Activated T-cell treated with anti-CD3 and anti-CD28 coated beads for 1 hour (primary cell): ENCODE measurements at regions not wholly inside any gene's neighbourhood (a gene's known extent, or its start where the extent isn't known, plus 50 kb on each side); places are given as distances from the start of the nearest gene placed in this dataset.

ENCODE experiments used
- DNase-seq: peaks from one replicate; pipeline ENCODE4 v3.0.0-alpha.2; 2020; ENCODE audit warnings: low read depth

GRCh38 chr6:166009385-166010031 lies 158.1 kb downstream of the TBXT start:
- no peak for DNase-seq

DNA sequence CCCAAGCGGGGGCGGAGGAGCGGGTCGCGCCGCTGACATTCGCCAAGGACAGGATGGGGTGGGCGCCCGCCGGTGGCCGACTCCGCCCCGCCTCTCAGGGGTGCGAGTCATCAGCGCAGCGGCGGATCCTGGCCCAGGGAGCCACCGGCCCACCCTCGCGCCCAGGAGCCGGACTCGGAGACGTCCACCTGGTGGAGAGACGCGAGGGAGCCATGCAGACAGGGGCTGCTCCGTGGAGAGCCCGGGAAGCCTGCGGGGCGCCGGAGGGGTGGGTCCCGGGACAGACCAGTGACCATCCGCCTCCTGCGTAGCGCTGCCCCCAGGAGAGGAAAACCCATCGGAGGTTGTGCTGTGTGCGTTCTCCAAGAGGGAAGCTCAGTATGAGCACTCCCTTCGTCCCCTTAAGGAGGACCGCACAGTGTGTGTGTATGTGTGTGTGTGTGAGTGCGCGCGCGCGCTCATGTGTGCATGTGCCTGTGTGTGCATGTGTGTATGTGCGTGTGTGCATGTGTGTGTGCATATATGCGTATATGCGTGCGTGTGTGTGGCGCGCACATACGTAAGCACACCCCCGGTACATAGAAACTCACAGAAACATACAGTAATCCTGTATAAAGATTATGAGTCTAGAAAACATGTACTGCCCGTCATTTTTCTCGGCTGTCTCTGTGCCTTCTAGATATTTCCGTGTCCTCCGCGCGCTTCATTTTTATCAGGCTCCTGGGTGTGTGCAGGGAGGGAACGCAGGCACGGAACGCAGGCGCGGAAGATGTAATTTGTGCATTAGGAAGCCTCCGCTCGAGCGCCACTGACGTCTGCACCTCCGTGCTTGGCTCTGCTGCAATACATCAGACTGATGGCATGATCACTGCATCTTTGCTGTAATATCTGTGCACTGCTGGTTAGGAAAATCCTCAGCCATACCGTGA lies 158.9 kb downstream of the TBXT start:
- no peak for DNase-seq

- no peak for DNase-seq
These were observed 160.0 kb downstream of the TBXT start for GRCh38 chr6:166007349-166008263.

DNA sequence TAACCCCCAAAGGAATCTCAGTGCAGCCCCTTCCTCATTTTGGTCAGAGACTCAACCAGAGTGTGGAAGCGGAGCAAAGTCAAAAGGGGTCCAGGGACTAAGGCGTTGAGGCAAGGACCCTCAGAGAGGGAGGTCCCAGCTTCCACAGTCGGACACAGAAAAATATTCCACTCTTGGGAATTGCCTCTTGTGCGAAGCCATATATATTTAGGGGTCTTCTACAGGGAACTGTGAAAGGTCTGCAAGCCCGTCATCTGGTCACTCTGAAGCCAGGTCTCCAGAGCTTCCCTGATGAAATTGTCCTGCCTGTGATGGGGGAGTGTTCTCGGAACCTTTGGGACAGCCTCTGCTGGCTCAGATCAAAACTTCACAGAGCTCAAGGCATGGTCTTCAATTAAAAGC lies 160.8 kb downstream of the TBXT start:
- no peak for DNase-seq

GRCh38 chr6:166005944-166006899 lies 161.4 kb downstream of the TBXT start:
- DNase-seq, result no peak

DNA sequence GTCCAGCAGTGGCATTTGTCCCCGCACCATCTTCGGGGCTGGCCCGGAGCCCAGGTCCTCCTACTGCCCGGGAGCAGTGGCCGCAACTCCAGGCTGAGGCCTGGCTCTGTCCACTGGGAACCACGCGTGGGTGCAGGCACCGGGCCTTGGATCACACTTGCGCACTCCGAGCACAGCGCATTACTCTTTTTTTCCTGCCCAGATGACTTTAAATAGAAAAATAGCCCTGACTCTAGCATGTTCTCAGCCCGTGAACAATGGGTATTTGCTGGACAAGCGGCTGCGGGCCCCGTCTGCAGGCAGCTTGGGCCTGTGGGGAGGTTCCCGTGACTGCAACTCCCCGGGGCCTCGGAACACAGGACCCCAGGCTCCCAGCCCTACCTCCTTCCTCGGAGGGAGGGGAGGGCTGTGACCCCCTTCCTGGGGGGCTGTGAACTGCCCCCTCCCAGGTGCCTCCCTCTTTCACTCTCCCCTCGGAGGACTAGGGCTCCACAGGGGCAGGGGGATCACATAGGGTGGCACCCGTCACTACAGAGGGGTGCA lies 162.2 kb downstream of the TBXT start:
- DNase-seq, result no peak

- DNase-seq, result no peak
These were observed 162.8 kb downstream of the TBXT start for GRCh38 chr6:166004876-166005275.

GRCh38 chr6:166004471-166004870 lies 163.2 kb downstream of the TBXT start:
- no peak for DNase-seq

DNA sequence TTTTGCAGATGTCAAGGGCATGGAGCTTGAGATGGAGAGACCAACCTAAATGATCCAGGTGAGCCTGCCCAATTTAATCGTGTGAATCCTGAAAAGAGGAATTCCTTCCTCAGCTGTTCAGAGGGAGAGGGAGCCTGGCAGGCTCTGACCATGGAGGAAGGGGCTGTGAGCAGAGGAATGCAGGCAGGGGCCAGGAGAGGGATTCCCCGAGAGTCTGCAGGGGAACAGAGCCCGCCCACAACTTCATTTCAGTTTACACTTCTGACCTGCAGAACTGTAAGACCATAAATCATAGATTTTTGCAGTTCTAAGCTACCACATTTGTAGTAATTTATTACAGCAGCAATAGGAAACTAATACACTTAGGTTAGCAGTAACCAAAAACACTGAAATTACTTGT lies 164.1 kb downstream of the TBXT start:
- no peak for DNase-seq

GRCh38 chr6:166001359-166001758 lies 166.3 kb downstream of the TBXT start:
- no peak for DNase-seq

GRCh38 chr6:165999279-165999678 lies 168.4 kb downstream of the TBXT start:
- DNase-seq, result no peak

DNA sequence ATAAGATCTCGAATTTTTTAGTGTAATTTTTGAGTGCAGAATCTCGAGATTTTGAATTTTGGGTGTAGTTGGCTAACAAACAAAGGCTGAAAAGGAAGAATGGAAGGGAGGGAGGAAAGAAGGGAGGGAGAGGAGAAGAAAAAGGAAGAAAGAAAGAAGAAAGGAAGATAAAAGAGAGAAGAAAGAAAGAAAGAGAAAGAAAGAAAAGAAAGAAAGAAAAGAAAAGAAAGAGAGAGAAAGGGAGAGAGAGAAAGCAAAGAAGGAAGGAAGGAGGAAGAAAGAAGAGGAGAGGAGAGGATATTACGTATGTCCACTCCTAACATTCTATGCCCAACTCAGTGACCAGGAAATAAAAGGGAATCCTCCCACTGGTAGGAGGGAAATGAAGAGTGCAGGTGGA lies 169.6 kb downstream of the TBXT start:
- no peak for DNase-seq

DNA sequence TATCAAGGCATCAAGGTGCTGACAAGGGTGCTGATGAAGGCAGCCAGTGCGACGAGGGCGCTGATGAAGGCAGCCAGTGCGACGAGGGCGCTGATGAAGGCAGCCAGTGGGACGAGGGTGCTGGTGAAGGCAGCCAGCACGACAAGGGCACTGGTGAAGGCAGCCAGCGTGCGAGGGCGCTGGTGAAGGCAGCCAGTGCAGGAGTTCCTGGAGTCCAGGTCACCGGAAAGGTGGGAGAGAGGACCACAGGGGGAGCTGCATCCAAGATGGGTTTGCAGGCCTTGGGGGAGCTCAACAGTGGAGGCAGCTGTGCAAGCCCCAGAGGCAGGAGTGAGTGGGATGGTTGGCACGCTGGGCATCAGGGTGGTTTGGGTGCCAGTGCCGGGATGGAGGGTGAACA lies 176.3 kb downstream of the TBXT start:
- DNase-seq, result no peak

DNA sequence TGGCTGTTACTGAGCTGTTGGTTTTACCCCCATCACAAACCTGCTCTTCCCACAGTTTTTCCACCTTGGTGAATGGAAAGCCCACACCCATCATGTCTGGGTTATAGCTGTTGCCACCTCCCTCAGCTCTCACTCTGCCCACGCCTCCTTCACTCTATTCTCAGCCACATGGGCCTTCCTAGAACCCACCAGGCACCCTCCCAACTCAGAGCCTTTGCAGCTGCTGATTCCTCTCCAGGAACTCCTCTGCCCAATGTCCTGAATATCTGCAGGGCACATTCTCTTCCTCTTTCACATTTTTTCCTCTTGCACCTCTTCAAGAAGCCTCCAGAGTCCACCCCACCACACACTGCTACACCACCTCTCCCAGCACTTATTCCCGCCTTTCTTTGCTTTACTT lies 177.4 kb downstream of the TBXT start:
- no peak for DNase-seq

GRCh38 chr6:165988757-165989456 lies 178.7 kb downstream of the TBXT start:
- no peak for DNase-seq

DNA sequence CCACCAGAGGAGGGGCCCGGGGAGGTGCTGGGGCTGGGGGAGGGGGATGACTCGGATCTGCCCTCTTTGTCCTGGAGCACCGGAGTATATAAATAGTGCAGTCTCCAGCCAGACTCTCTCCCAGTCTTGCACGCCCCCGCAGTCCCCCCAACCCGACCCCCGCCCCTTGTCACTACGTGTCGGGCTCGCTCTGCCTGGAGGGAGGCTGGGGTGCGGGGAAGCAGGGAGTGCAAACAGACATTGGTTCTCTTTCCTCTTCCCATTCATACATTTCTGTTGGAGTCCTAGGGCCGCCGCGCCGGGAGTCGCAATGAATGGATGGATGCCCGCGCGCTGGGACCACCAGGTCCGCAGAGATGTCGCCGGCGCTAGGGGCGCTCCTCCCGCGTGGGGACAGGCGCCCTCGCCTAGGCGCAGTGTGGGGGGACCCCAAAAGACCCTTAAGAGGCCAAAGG lies 179.3 kb downstream of the TBXT start:
- no peak for DNase-seq

DNA sequence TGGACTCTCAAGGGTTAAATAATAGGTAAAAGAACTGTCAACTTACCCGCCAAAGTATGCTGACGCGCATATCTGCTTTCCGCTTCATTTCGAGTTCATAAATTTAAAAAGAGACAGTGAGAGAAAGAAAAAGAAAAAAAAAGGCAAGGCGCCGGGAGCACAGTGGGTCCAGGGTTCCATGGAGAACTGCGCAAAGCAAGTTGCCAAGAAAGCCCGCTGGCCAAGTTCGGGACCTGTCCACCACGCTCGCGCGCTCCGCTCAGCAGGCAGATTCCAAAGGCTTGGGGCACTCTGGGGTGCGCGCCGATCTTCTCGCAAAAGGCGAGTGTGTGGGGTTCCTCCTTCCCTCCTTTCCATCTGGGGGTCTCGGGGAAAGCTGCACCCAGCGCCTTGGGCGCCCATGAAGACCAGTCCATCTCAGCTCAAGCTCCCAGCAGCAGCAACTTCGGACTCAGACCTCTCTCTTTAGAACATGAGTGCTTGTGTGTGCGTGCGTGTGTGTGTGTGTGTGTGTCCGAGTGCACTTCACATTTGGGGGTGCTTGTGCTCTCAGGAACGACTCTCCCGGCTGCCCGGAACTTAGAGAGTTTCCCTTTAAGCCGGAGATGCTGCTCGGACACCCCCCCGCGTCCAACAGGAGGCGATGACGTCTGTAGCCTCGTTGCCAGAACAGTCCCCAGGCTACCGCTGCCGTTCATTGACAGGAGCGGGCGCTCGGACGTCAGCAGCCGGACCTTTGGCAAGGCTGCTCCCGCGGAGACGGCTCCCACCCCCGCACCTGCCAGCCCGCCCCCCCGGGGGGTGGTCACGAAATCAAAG lies 180.0 kb downstream of the TBXT start:
- DNase-seq, result no peak

GRCh38 chr6:165986914-165987482 lies 180.7 kb downstream of the TBXT start:
- no peak for DNase-seq

GRCh38 chr6:165986311-165986913 lies 181.2 kb downstream of the TBXT start:
- no peak for DNase-seq
